ENCODE measurements at regions not wholly inside any gene's neighbourhood (a gene's known extent, or its start where the extent isn't known, plus 50 kb on each side); places are given as distances from the start of the nearest gene placed in this dataset.

DNA sequence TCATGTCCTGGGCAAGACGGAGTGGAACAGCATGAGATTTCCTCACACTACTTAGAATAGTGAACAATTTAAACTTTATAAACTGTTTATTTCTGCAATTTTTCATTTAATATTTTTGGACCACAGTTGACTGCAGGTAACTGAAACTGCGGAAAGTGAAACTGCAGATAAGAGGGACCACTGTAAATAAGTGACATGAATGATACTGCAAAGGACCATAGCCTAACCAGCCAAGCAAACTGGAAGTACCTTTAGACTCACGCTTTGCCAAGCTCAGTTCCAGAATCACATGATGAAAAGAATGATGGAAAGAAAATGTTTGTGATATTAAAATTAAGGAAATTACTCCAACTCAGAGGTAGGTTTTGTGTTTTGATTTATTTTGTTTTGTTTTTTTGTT is 94.6 kb upstream of the ITGA4 start:
- H3K4me3 ChIP-seq (ENCODE audit: low read length) = no peak overlapping the region
- DNase-seq (ENCODE audit: low read depth, low spot score) = no peak

DNA sequence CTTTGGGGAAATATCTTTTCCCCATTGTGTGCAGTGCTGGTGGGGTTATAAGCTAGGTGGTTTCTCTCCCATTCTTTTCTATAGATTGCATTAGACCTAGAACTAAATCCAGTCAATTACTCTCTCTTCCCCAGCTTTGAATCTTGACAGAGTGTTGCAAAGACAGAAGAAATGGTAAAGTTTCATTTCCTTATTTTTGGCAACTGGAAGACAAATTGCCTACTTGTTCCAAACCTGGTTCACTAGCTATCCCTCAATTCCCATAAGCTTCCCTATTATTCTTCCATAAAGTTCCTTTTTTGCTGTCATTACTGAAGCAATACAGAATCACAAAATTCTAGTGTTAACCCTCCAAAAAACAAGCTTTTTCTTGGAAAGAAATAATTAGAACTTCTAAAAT is 94.0 kb upstream of the ITGA4 start:
- no peak overlapping the region for H3K4me3 ChIP-seq (ENCODE audit: low read length)
- no peak for DNase-seq (ENCODE audit: low read depth, low spot score)

DNA sequence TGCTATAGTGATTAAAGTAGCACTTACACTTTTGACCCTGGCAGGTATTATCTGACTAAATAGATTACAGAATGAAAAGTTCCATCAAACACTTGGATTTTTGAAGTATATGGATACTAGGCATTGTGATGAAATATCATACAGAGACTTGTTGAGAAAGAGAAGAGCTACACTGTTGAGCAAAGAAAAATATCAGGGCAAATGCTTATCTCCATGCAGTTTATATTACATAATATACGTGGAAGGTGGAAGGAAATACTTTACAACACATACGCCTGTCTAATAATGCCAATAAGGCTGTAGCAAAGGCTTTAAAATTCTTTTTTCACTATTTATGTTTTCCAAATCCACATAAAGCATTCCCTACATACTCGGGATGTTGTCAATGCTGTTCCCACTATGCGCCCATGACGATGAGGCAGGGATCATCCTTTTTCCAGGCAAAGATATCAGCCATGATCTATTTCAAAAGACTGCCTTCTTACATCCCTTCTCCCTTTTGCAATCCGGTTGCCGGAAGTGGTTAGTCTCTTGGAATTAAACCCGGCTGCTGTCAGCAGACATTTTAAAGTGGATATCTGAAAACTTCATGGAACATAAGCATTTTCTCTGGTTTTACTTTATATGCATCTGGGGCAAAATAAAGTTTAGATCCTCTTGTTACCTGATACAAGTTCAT is 92.6 kb upstream of the ITGA4 start:
- DNase-seq (ENCODE audit: low read depth, low spot score) = no peak

DNA sequence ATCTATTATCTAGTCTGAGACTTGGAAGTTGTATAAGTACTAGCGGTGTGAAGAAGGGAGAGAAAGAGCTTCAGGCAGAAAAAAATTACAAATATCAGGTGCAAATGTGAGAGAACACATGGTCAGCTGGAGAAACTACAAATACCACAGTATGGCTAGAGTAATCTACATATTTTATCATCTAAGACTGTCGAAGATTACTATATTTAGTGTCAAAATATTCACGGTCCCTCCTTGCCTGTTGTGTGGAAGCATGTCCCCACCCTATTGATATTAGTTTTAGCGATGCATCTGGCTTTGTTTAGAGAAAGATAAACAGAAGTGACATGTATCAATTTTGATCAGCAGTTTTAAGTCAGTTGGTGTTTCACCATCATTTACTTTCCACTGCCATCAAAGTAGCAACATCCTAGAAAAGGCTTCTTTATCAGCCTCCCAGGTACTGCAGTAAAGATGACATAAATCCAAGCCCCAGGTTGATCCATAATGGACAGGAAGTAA is 90.5 kb upstream of the ITGA4 start:
- no peak overlapping the region for H3K4me3 ChIP-seq (ENCODE audit: low read length)
- no peak for DNase-seq (ENCODE audit: low read depth, low spot score)

More for the DNA sequence above, 92.6 kb upstream of the ITGA4 start:
- H3K4me3 ChIP-seq (ENCODE audit: low read length) = no peak overlapping the region

DNA sequence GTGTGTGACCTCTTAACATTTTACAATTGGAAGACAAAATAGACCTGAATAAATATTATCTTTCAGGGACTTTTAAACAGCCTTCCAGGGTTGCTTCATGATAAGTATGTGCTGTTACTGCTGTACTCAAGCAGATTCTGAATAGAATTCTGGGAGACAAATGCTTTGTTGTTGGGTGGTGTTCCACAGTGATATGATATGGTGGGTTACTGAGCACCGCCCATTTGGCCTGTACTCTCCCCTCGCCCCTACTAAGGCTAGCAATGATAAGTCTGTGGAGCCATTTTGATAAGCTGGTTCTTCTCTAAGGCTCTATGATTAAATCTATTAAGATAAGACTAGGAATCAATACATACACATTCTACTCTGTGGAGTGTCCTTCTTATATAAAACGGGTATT is 89.8 kb upstream of the ITGA4 start:
- no peak overlapping the region for H3K4me3 ChIP-seq (ENCODE audit: low read length)
- DNase-seq (ENCODE audit: low read depth, low spot score) = no peak

DNA sequence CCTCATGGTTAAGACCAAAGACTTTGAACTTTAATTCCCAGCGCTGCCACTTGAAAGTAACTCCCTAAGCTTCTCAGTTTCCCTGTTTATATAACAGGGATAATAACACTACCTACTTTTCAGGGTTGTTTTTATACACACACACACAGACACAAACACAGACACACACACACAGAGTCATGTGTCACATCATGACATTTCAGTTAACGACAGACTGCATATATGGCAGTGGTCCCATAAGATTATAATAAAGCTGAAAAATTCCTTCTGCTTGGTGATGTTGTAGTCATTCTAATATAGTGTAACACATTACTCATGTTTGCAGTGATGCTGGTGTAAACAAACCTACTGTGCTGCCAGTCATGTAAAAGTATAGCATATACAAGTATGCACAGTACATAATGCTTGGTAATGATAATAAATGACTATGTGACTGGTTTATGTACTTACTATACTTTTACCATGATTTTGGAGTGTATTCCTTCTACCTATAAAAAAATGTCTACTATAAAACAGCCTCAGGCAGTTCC is 89.2 kb upstream of the ITGA4 start:
- no peak overlapping the region for H3K4me3 ChIP-seq (ENCODE audit: low read length)
- no peak for DNase-seq (ENCODE audit: low read depth, low spot score)

DNA sequence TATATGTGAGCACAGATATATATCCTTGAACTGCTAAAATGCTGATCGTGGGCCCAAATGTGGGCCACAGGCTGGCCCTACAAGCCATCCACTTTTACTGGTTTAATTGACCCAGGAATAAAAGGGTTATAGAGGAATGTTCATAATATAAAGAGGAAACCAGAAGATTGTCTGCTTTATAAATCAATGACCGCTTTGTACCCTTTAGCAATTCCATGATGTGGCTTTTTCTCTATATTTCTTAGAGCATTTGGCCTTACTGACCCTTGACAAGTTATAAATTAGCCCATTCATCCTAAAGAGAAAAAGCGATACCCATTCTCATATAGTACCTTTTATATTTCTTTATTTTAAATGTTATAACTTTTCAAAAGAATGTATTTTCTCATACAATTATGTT is 87.1 kb upstream of the ITGA4 start:
- no peak overlapping the region for H3K4me3 ChIP-seq (ENCODE audit: low read length)
- no peak for DNase-seq (ENCODE audit: low read depth, low spot score)

DNA sequence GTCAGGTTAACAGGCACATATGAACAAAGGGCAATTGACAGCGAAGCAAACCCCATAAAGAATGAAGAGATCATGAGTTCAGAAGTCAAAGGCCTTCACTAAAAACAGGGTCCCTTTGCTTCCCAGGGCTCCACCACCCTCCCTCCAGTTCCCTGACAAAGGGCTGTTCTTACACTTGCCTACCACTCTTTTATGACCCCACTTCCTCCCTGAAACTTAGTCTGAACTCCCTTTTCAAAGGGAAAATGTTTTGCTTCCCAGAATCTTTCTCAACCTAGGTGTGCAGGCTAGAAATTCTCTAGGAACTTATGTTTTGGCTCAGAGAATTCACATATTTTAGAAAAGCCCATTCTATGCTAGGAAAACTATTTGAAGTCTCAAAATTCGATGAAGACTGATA is 86.0 kb upstream of the ITGA4 start:
- no peak for DNase-seq (ENCODE audit: low read depth, low spot score)
- no peak overlapping the region for H3K4me3 ChIP-seq (ENCODE audit: low read length)

DNA sequence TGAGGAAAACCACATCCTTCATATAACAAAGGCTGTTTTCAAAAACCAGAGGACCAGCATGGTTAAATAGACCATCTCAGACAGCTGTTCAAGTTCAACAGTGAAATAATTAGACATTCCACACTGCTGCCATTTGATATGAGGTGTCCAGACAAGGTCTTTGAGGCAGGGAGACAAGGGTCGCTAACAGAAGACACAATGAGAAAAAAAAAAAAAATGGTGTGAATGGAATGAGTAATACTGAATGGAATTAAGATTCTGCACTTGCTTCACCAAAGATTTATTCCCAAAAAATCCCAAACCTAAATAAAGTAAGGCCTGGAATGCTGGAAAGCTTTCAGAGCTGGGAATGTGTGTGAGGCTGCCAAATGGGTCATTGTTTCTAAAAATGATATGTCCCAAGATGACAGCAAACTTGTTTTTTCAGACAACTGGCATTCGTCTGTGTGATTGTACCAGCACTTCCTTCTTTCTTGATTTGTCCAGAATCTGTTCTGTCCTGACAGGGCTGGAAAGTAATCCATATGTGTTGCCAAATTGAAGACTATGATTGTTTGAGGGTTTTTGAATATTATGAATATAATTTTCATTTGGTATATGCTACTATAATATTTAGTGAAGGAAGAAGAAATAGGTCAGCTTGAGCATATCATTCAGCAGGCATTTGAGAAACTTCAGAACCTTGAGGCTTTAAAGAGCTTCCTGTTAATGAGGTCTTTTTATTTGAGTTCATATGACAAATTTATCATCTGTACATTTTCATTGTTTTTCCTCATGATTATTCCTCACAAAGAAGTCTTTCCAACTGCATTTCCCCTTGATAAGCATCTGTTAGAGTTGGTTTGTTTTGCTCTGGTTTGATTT is 85.2 kb upstream of the ITGA4 start:
- DNase-seq (ENCODE audit: low read depth, low spot score) = no peak
- no peak overlapping the region for H3K4me3 ChIP-seq (ENCODE audit: low read length)

DNA sequence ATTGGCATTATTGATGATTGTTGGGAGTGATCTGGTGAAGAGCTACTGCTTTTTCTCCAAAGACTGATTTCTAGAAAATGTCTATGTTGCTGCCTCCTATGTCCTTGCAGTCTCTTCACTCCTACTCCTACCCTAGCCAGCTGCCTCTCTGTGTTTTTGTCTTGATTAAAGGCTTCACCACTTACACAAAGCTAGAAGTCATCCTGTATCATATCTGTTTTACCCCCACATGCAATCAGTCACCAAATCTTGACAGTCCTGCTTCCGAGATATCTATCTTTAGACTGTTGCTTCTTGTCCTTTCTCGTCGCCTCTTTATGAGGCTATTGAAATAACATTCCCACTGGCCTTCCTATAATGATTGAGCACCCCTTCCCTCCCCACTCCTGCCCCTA is 84.5 kb upstream of the ITGA4 start:
- no peak overlapping the region for H3K4me3 ChIP-seq (ENCODE audit: low read length)
- DNase-seq (ENCODE audit: low read depth, low spot score) = no peak

DNA sequence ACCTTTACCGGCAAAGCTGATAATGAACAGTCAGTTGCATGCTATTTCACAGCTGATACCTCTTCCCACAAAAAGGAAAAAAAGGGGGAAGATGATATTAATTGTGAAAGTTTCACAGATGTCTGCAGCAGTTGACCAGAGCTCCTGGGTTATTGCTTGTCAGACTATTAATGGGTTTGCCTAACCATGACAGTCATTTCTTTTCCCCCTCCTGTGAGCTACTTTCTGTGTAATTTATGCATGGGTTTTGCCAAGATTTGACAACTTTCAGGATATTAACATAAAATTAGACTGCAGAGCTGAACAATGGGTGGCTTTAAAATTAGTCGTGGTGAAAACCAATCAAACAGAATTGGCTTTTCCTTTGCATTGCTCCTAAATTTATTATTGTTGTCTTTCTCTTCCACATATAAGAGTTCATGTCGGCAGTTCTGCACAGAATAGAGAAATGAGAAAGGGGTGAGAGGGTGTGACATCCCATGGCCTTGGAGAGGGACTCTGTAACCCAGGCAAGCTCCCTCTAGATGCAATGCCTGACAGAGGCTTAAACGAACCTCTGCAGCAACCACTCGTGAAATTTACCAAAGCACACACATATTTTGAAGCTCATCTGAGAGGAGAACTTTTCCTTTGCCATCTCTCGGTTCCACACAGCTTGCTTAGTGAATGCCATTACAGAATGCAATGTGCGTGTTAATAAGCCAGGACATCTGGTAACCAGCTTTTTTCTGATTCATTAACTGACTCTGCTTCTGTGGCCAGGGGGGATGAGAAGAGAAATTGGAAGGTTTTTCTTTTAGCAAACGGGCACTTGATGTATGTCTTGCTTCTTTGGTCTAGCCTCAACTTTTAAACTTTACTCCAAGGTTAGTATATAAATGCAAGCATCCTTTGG is 82.2 kb upstream of the ITGA4 start:
- DNase-seq (ENCODE audit: low read depth, low spot score) = no peak
- no peak overlapping the region for H3K4me3 ChIP-seq (ENCODE audit: low read length)

DNA sequence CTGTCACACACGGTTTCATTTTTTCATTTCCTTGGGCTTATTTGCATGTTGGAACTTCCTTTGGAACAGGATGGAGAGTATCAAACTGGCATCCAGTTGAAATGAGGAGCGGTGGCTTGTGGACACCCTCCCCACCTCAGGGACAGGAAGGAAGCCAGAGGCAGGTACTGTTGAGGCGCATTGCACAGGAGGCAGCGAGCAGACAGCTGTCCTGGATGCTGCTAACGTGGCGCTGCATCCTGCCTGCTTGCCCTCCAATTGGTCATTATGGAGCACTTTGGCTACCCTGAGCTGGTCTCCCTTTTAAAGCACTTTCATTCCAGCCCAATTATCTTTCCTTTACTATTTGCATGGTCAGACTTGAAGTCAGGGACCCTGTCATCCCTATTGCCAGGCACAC is 80.7 kb upstream of the ITGA4 start:
- no peak overlapping the region for H3K4me3 ChIP-seq (ENCODE audit: low read length)
- DNase-seq (ENCODE audit: low read depth, low spot score) = no peak

DNA sequence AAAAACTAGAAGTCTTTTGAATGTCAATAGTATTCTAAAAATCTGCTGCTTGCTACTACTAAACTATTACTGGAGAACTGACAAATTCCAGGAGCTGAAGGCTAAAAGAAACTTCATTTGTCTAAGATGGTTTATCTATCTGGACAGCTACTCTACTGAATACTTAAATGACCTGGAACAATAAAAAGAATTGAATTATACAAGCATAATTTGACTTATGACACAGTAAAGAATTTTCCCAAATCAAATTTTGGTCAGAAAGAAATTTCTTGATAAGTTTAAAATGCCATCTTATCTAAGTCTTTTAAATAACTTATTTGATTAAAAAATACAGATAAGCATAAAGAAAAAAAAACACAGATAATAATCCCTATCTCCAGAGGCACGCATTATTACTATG is 80.2 kb upstream of the ITGA4 start:
- DNase-seq (ENCODE audit: low read depth, low spot score) = no peak
- no peak overlapping the region for H3K4me3 ChIP-seq (ENCODE audit: low read length)

DNA sequence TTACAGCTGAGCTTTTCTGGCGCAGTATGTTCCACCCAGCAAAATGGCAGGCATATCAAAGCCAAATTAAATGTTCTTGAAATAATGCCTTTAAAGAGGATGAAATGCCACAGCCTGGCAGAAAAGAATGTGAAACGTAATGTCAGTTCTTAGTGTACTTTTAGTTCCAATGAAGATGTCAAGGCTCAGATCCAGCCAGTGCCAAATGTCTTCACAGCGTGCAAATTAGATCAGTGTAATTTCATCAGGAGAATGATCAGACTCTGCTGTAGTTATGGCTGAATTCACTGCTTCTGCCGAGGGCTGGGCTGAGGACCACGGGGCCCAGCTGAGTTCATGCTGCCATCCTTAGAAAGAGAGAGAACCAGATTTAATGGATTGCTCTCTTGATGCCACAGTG is 78.7 kb upstream of the ITGA4 start:
- DNase-seq (ENCODE audit: low read depth, low spot score) = no peak
- H3K4me3 ChIP-seq (ENCODE audit: low read length) = no peak overlapping the region

DNA sequence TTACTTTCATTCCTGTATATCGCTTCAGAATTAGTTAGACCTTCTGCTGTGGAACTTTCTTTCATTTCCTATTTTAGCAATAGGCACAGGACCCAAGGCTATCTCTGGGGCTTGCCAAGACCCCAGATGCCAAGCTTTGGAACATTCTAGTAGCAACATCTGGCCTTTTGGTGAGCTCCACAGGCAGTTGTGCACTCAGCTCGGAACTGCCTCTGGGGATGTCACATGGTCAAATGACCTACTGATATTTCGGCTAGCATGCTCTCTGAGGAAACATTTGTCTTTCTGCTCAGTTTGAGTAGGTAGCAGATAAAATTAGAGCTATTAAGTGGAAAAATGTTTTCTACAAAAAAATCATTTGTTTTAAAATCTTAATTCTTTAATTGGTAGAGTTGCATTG is 76.6 kb upstream of the ITGA4 start:
- DNase-seq (ENCODE audit: low read depth, low spot score) = no peak
- H3K4me3 ChIP-seq (ENCODE audit: low read length) = no peak overlapping the region

DNA sequence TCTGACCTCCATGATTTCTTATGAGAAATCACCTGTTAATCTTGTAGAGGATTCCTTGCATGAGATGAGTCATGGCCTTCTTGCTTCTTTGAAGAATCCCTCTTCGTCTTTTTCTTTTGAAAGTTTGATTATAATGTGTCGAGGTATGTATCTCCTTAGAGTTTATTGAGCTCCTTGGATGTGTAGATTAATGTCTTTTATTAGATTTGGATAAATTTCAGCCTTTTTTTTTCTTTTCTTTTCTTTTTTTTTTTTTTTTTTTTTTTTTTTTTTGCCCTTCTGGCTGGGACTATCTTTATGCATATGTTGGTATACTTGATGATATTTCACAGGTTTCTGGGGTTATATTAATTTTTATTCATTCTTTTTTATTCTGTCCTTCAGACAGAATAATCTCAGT is 72.3 kb upstream of the ITGA4 start:
- no peak for DNase-seq (ENCODE audit: low read depth, low spot score)
- H3K4me3 ChIP-seq (ENCODE audit: low read length) = no peak overlapping the region

DNA sequence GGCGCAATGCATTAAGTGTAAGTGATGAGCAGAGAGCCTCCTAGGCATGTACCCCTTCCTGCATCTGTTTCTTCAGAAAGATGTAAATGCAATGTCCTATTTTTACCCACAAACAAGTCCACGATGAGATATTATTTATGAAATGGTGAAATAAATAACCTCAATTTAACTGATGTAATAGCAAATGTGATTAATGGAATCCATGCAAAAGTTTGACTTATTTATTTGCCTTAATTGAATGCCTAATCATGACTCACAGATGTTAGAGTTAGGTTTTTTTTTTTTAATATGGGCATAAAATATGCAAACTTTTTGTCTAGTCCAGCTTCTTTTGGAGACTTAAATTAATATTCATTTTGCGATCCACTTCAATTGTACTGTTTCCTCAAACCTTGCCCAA is 67.7 kb upstream of the ITGA4 start:
- DNase-seq (ENCODE audit: low read depth, low spot score) = no peak
- no peak overlapping the region for H3K4me3 ChIP-seq (ENCODE audit: low read length)

DNA sequence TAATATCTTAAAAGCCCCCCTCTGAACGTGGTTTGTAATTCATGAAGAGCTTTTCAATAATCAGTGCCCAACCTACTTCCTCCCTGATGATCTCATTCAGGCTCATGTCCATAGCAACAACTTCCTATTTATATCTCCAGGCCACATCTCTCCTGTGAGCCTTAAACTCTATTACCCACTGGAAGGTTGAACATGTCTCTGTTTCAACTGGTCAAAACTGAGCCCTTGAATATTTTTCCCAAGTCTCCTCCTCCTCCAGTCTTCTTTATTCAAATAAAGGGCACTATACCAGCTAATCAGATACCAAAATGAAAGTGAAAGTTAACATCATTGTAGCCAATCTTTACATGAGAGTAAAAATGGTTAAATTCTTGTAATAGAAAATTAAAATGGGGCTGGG is 63.7 kb upstream of the ITGA4 start:
- no peak for DNase-seq (ENCODE audit: low read depth, low spot score)
- peak overlapping the region; percentile 47 for H3K4me3 ChIP-seq (ENCODE audit: low read length)

DNA sequence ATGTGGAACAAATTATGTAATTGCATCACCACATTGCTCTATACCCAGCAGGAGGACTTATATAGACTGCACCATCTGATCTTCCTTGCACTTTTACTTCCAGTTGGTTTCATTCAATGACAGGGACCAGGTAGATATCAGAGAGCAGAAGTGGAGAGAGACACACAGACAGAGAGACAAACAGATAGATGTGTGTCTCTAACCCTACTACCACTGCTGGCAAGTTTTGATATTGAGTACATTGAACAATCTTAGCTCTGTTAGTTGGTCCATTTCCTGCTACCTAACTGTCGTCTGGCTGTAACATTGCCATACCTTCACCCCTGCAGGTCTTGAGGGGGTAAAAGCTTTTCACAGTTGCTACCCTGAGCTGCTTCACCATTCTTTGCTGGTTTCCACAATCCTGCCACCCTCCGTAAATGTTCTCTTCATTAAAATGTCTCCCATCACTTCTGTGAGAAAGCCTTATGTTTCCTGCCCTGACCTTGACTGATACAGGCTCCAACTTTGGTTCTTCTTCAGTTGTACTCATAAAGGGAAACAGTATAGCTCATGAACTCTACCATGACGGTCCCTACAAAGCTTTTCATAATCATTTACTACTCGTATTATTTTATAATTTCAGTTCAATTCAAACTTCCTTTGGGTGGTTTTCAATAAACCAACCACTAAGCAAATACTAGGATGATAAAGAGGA is 62.3 kb upstream of the ITGA4 start:
- peak overlapping the region; percentile 38 for H3K4me3 ChIP-seq (ENCODE audit: low read length)
- DNase-seq (ENCODE audit: low read depth, low spot score) = peak; percentile 70

Measured in Jurkat, Clone E6-1 (cell line).